NCI-H69 (cell line): ENCODE measurements at regions not wholly inside any gene's neighbourhood (a gene's known extent, or its start where the extent isn't known, plus 50 kb on each side); places are given as distances from the start of the nearest gene placed in this dataset.
A peak's percentile ranks its signal among the peaks of the same experiment; 100 is the strongest.

Source experiments
- DNase-seq: peaks from one replicate; lab custom pipeline; 2025; lab: John Stamatoyannopoulos, UW

- DNase-seq, result no peak
These were observed 375.2 kb upstream of the HSFY2 start for GRCh38 chrY:19148783-19149182.

- no peak for DNase-seq
These were observed 372.8 kb upstream of the HSFY2 start for GRCh38 chrY:19146296-19146695.

- DNase-seq, result no peak
These were observed 368.6 kb upstream of the HSFY2 start for GRCh38 chrY:19142093-19142492.

GRCh38 chrY:19140285-19140920 is 366.9 kb upstream of the HSFY2 start:
- DNase-seq, result no peak

GRCh38 chrY:19134426-19134825 is 360.9 kb upstream of the HSFY2 start:
- no peak for DNase-seq

- DNase-seq, result no peak
These were observed 357.2 kb upstream of the HSFY2 start for GRCh38 chrY:19130569-19131358.

- DNase-seq, result no peak
These were observed 353.4 kb upstream of the HSFY2 start for GRCh38 chrY:19126889-19127288.

GRCh38 chrY:19124609-19125008 is 351.1 kb upstream of the HSFY2 start:
- no peak for DNase-seq

GRCh38 chrY:19122450-19122849 is 348.9 kb upstream of the HSFY2 start:
- DNase-seq, result no peak

GRCh38 chrY:19098349-19098748 is 324.8 kb upstream of the HSFY2 start:
- DNase-seq, result no peak

GRCh38 chrY:19095460-19095859 is 321.9 kb upstream of the HSFY2 start:
- no peak for DNase-seq

GRCh38 chrY:19083006-19083405 is 309.5 kb upstream of the HSFY2 start:
- no peak for DNase-seq

- no peak for DNase-seq
These were observed 304.2 kb upstream of the HSFY2 start for GRCh38 chrY:19077698-19078113.

GRCh38 chrY:19076846-19077697 is 303.5 kb upstream of the HSFY2 start:
- no peak for DNase-seq

- peak; percentile 32 for DNase-seq
These were observed 302.1 kb upstream of the HSFY2 start for GRCh38 chrY:19075471-19076253.

- no peak for DNase-seq
These were observed 293.9 kb upstream of the HSFY2 start for GRCh38 chrY:19067435-19067834.

GRCh38 chrY:19066447-19067190 is 293.1 kb upstream of the HSFY2 start:
- no peak for DNase-seq

GRCh38 chrY:19065119-19065518 is 291.6 kb upstream of the HSFY2 start:
- DNase-seq, result no peak

GRCh38 chrY:19059733-19060132 is 286.2 kb upstream of the HSFY2 start:
- no peak for DNase-seq

GRCh38 chrY:19058831-19059370 is 285.4 kb upstream of the HSFY2 start:
- DNase-seq, result no peak

- no peak for DNase-seq
These were observed 282.6 kb upstream of the HSFY2 start for GRCh38 chrY:19056138-19056469.
